Smooth muscle cell (in vitro differentiated cells): ENCODE measurements at regions not wholly inside any gene's neighbourhood (a gene's known extent, or its start where the extent isn't known, plus 50 kb on each side); places are given as distances from the start of the nearest gene placed in this dataset.

Experiments used
- DNase-seq: peaks from one replicate; lab custom pipeline; 2025; ENCODE audit not compliant: unreplicated experiment; lab: John Stamatoyannopoulos, UW
- H2AFZ ChIP-seq: fragments of 200-600 bp; sonication (generic); 2 replicates; pipeline ENCODE4 v1.6.0; 2016; ENCODE audit warnings: antibody characterized with exemption, low read depth, mild to moderate bottlenecking
- H3F3A ChIP-seq: fragments of 200-600 bp; sonication (generic); 2 replicates; pipeline ENCODE4 v1.6.0; 2017; ENCODE audit warnings: antibody characterized with exemption, low read depth
- H3K27ac ChIP-seq: fragments of 200-600 bp; sonication (generic); 2 replicates; pipeline ENCODE4 v1.5.1; 2016; ENCODE audit warnings: low read depth, mild to moderate bottlenecking
- H3K27me3 ChIP-seq: fragments of 200-600 bp; sonication (generic); 2 replicates; pipeline ENCODE4 v1.6.1; 2016; ENCODE audit warnings: low read depth, mild to moderate bottlenecking
- H3K36me3 ChIP-seq: fragments of 200-600 bp; sonication (generic); 2 replicates; pipeline ENCODE4 v1.5.1; 2016; ENCODE audit warnings: low read depth
- H3K4me1 ChIP-seq: fragments of 200-600 bp; sonication (generic); 2 replicates; pipeline ENCODE4 v1.5.1; 2016; ENCODE audit warnings: low read depth
- H3K4me2 ChIP-seq: fragments of 200-600 bp; sonication (generic); 2 replicates; pipeline ENCODE4 v1.6.0; 2016; ENCODE audit warnings: mild to moderate bottlenecking
- H3K4me3 ChIP-seq: fragments of 200-600 bp; sonication (generic); 2 replicates; pipeline ENCODE4 v1.5.1; 2016; ENCODE audit warnings: mild to moderate bottlenecking
- H3K79me2 ChIP-seq: fragments of 200-600 bp; sonication (generic); 2 replicates; pipeline ENCODE4 v1.6.0; 2016; ENCODE audit warnings: low read depth, mild to moderate bottlenecking
- H3K9ac ChIP-seq: fragments of 200-600 bp; sonication (generic); 2 replicates; pipeline ENCODE4 v1.6.0; 2016; ENCODE audit warnings: low read depth
- H3K9me3 ChIP-seq: fragments of 200-600 bp; sonication (generic); replicated peaks from 2 replicates; pipeline ENCODE4 v1.5.1; 2016; ENCODE audit warnings: low read depth
- H4K20me1 ChIP-seq: fragments of 200-600 bp; sonication (generic); 2 replicates; pipeline ENCODE4 v1.6.0; 2016; ENCODE audit warnings: low read depth
- CTCF ChIP-seq: fragments of 200-600 bp; sonication (generic); IDR thresholded peaks from 2 replicates; pipeline ENCODE4 v1.5.1; 2017; ENCODE audit warnings: borderline replicate concordance, mild to moderate bottlenecking, antibody characterized with exemption; ENCODE audit not compliant: insufficient read depth, poor library complexity, severe bottlenecking
- WGBS: methylation state at CpG from one replicate; pipeline ENCODE4 v1.1.7; 2016; ENCODE audit warnings: low lambda C conversion rate; 5-methylcytosine and 5-hydroxymethylcytosine counted together

- H3K27ac ChIP-seq, result no peak overlapping the region
- no peak overlapping the region for H3K4me2 ChIP-seq
- TF ChIP-seq CTCF, result no peak
- peaks cover 9% of the 10 kb centered on the region for H3K9me3 ChIP-seq
- H2AFZ ChIP-seq, result no peak overlapping the region
- no peaks in the 10 kb centered on the region for H3F3A ChIP-seq
- no peaks in the 10 kb centered on the region for H3K36me3 ChIP-seq
- H3K9ac ChIP-seq, result no peak overlapping the region
- no peak overlapping the region for H3K4me3 ChIP-seq
- no peaks in the 10 kb centered on the region for H3K27me3 ChIP-seq
- 67% methylated on average over 9 of the region's 10 CpGs for WGBS
- H3K4me1 ChIP-seq, result no peaks in the 10 kb centered on the region
- no peak for DNase-seq
- H3K79me2 ChIP-seq, result no peaks in the 10 kb centered on the region
- no peaks in the 10 kb centered on the region for H4K20me1 ChIP-seq
Observed at GRCh38 chr4:1478766-1479355, 72.6 kb upstream of the NKX1-1 start.

GRCh38 chr4:1477045-1477840, 71.0 kb upstream of the NKX1-1 start:
- Histone ChIP-seq H4K20me1 (no peaks in the 10 kb centered on the region), H3K4me1 (no peaks in the 10 kb centered on the region), H3K79me2 (no peaks in the 10 kb centered on the region), H3K4me3 (no peak overlapping the region), H3K27ac (no peak overlapping the region), H3K9ac (no peak overlapping the region), H3K9me3 (no peaks in the 10 kb centered on the region), H2AFZ (no peak overlapping the region), H3K36me3 (no peaks in the 10 kb centered on the region), H3K27me3 (no peaks in the 10 kb centered on the region), H3F3A (no peaks in the 10 kb centered on the region), H3K4me2 (no peak overlapping the region)
- no peak for DNase-seq
- WGBS, result 91% methylated on average over 18 of the region's 18 CpGs
- no peak for TF ChIP-seq CTCF

GRCh38 chr4:1476140-1476513, 69.9 kb upstream of the NKX1-1 start:
- no peaks in the 10 kb centered on the region for H4K20me1 ChIP-seq
- DNase-seq, result no peak
- H2AFZ ChIP-seq, result no peak overlapping the region
- no peaks in the 10 kb centered on the region for H3K36me3 ChIP-seq
- H3K4me1 ChIP-seq, result no peaks in the 10 kb centered on the region
- H3K9me3 ChIP-seq, result no peaks in the 10 kb centered on the region
- H3K4me3 ChIP-seq, result no peak overlapping the region
- H3K27ac ChIP-seq, result no peak overlapping the region
- no peaks in the 10 kb centered on the region for H3K27me3 ChIP-seq
- no peak overlapping the region for H3K4me2 ChIP-seq
- no peak for TF ChIP-seq CTCF
- no peaks in the 10 kb centered on the region for H3F3A ChIP-seq
- no peaks in the 10 kb centered on the region for H3K79me2 ChIP-seq
- H3K9ac ChIP-seq, result no peak overlapping the region
- no CpG with 5 or more reads among the region's 2 CpGs for WGBS
